Stimulated activated CD4-positive, alpha-beta T cell treated with anti-CD3 and anti-CD28 coated beads, Interleukin-2, amount 100 ng/mL, for 4 hours (primary cell): ENCODE measurements at regions not wholly inside any gene's neighbourhood (a gene's known extent, or its start where the extent isn't known, plus 50 kb on each side); places are given as distances from the start of the nearest gene placed in this dataset.

Source experiments
- DNase-seq: peaks from one replicate; pipeline ENCODE4 v3.0.0-alpha.2; 2020; ENCODE audit warnings: low read depth

- no peak for DNase-seq
Observed at GRCh38 chr20:58111310-58112016, 117.0 kb downstream of the ANKRD60 start.

- DNase-seq = no peak
Observed at GRCh38 chr20:58109918-58110635, 118.4 kb downstream of the ANKRD60 start.

GRCh38 chr20:58109126-58109880, 119.2 kb downstream of the ANKRD60 start:
- DNase-seq = no peak

GRCh38 chr20:58107533-58107932, 120.9 kb downstream of the ANKRD60 start:
- DNase-seq = no peak

GRCh38 chr20:58106143-58106750, 122.2 kb downstream of the ANKRD60 start:
- DNase-seq = no peak

GRCh38 chr20:58103961-58104360, 124.5 kb downstream of the ANKRD60 start:
- DNase-seq = no peak

GRCh38 chr20:58103517-58103904, 124.9 kb downstream of the ANKRD60 start:
- no peak for DNase-seq

- DNase-seq = peak; percentile 16
Observed at GRCh38 chr20:58102744-58103516, 125.5 kb downstream of the ANKRD60 start.

- no peak for DNase-seq
Observed at GRCh38 chr20:58102261-58102660, 126.2 kb downstream of the ANKRD60 start.

- no peak for DNase-seq
Observed at GRCh38 chr20:58100731-58101356, 127.6 kb downstream of the ANKRD60 start.

GRCh38 chr20:58099956-58100730, 128.3 kb downstream of the ANKRD60 start:
- DNase-seq = no peak

GRCh38 chr20:58099291-58099935, 129.0 kb downstream of the ANKRD60 start:
- no peak for DNase-seq

- DNase-seq = no peak
Observed at GRCh38 chr20:58098571-58098970, 129.9 kb downstream of the ANKRD60 start.

GRCh38 chr20:58097943-58098342, 130.5 kb downstream of the ANKRD60 start:
- no peak for DNase-seq

GRCh38 chr20:58097429-58097828, 131.0 kb downstream of the ANKRD60 start:
- DNase-seq = no peak

GRCh38 chr20:58096880-58097423, 131.5 kb downstream of the ANKRD60 start:
- DNase-seq = no peak

GRCh38 chr20:58094698-58095097, 133.8 kb downstream of the ANKRD60 start:
- DNase-seq = no peak

GRCh38 chr20:58094160-58094559, 134.3 kb downstream of the ANKRD60 start:
- DNase-seq = no peak

GRCh38 chr20:58092871-58093270, 135.6 kb downstream of the ANKRD60 start:
- DNase-seq = no peak

GRCh38 chr20:58092353-58092752, 136.1 kb downstream of the ANKRD60 start:
- no peak for DNase-seq
